ENCODE measurements at regions not wholly inside any gene's neighbourhood (a gene's known extent, or its start where the extent isn't known, plus 50 kb on each side); places are given as distances from the start of the nearest gene placed in this dataset.

DNA sequence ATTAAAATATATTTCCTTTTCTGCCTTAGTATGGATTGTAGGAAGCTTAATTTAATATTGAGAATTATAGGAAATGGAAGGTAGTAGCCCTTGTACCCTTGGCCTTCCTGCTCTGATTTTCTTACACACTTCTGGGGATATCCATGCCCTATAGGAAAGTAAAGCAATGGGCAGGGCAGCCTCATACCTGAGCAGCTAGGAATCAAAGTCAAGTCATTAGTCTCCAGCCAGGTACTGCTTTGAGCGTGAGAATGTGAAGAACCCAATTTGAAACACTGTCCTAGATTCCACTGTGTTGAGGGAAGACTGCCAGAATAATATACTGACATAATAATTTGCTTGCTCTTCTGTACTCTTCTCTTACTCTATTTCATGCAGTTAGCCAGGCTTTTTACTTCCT is 51.0 kb upstream of the L3MBTL3 start:
- H3K27ac ChIP-seq (ENCODE audit: insufficient read depth, low read length) = no peak overlapping the region
- POLR2A ChIA-PET (ENCODE audit: unreplicated experiment) = no interaction called here
- intact Hi-C loops (cut with micrococcal nuclease) (no loop called here), in situ Hi-C loops (cut with MboI; ENCODE audit: low sequenced_read_pairs) (no loop called here), dilution Hi-C loops (cut with HindIII; ENCODE audit: low sequenced_read_pairs, unreplicated experiment) (no loop called here)
- no peak overlapping the region for H2AK9ac ChIP-seq (replicated peaks; ENCODE audit: low read depth, low read length, poor library complexity)
- H3K4ac ChIP-seq (ENCODE audit: low read depth, low read length) = peak overlapping the region; percentile 59
- no peak overlapping the region for H2AFZ ChIP-seq (replicated peaks; ENCODE audit: low read length, poor library complexity)
- H3K4me2 ChIP-seq (ENCODE audit: low read depth, low read length) = peak overlapping the region; percentile 77
- peak overlapping the region; percentile 46; the same call in 1 of the 2 replicates for H4K91ac ChIP-seq (ENCODE audit: insufficient read depth, low read depth, low read length)
- H2BK120ac ChIP-seq (ENCODE audit: low read depth, low read length) = peak overlapping the region; percentile 85
- peak overlapping the region; percentile 57; the same call in 1 of the 3 replicates for H2BK15ac ChIP-seq (ENCODE audit: low read depth, low read length)
- CTCF ChIA-PET = interaction anchor here (1.0 to 1.4 kb wide), 2 partner anchors 14 to 17 kb away, joined by 3 to 6 read pairs; no protein-coding TSS in a partner anchor
- H2BK5ac ChIP-seq (ENCODE audit: low read depth, low read length, poor library complexity, severe bottlenecking) = peak overlapping the region; percentile 4
- no peaks in the 10 kb centered on the region for H3K36me3 ChIP-seq (ENCODE audit: control insufficient read depth, insufficient read depth, low read length)
- no peaks in the 10 kb centered on the region for H3K27me3 ChIP-seq (ENCODE audit: control insufficient read depth, insufficient read depth, low read length)
- no peaks in the 10 kb centered on the region for H4K20me1 ChIP-seq (ENCODE audit: insufficient read depth, low read length)
- H2AK5ac ChIP-seq (ENCODE audit: low read depth, low read length) = peak overlapping the region; percentile 13; the same call in 1 of the 2 replicates
- no peak overlapping the region for H3K56ac ChIP-seq (ENCODE audit: extremely low read depth, insufficient read depth, low read length)
- peak overlapping the region; percentile 83 for H3K14ac ChIP-seq (replicated peaks; ENCODE audit: low read depth, low read length)
- peak overlapping the region; percentile 36; the same call in 1 of the 2 replicates for H4K5ac ChIP-seq (ENCODE audit: low read depth, low read length)
- no TSS peak for BruUV-seq (replicated peaks)
- H3K23ac ChIP-seq (ENCODE audit: low read depth, low read length) = peak overlapping the region; percentile 88
- H2BK20ac ChIP-seq (ENCODE audit: low read depth, low read length) = peak overlapping the region; percentile 79
- H3K9me3 ChIP-seq (ENCODE audit: control insufficient read depth, insufficient read depth, low read length) = no peaks in the 10 kb centered on the region
- DNase-seq (no peak), ATAC-seq (ENCODE audit: low read depth) (no peak)
- H3K9ac ChIP-seq (ENCODE audit: low read depth, low read length) = 0 out of 2 replicates have a peak overlapping the region, but pooled peaks have one; percentile 16
- no CpG with 5 or more reads among the region's 1 CpG for WGBS, 2 experiments (ENCODE audit: extremely low coverage in 2 of 2, insufficient read length in 1 of 2)
- TF ChIP-seq NFE2L2 (IDR thresholded peaks at IDR 0.05; ENCODE audit: low read depth, low read length) (no peak), RCOR1 (IDR thresholded peaks at IDR 0.05; ENCODE audit: insufficient replicate concordance, low read length) (no peak), MAFK (IDR thresholded peaks at IDR 0.05; ENCODE audit: low read depth, low read length) (no peak), POLR2A (IDR thresholded peaks at IDR 0.05; ENCODE audit: low read depth, low read length) (no peak), RFX5 (IDR thresholded peaks at IDR 0.05; ENCODE audit: low read depth, low read length) (no peak), CEBPB (IDR thresholded peaks at IDR 0.05; ENCODE audit: low read depth, low read length) (no peak), RAD21 (IDR thresholded peaks at IDR 0.05; ENCODE audit: low read length) (no peak), FOS (IDR thresholded peaks at IDR 0.05; ENCODE audit: low read depth, low read length) (no peak), CHD1 (IDR thresholded peaks at IDR 0.05; ENCODE audit: low read depth, low read length) (no peak)
- TF ChIP-seq, protein P1, sequence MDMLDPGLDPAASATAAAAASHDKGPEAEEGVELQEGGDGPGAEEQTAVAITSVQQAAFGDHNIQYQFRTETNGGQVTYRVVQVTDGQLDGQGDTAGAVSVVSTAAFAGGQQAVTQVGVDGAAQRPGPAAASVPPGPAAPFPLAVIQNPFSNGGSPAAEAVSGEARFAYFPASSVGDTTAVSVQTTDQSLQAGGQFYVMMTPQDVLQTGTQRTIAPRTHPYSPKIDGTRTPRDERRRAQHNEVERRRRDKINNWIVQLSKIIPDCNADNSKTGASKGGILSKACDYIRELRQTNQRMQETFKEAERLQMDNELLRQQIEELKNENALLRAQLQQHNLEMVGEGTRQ (IDR thresholded peaks at IDR 0.05; ENCODE audit: low read depth, low read length) = no peak
- TF ChIP-seq, protein P2, sequence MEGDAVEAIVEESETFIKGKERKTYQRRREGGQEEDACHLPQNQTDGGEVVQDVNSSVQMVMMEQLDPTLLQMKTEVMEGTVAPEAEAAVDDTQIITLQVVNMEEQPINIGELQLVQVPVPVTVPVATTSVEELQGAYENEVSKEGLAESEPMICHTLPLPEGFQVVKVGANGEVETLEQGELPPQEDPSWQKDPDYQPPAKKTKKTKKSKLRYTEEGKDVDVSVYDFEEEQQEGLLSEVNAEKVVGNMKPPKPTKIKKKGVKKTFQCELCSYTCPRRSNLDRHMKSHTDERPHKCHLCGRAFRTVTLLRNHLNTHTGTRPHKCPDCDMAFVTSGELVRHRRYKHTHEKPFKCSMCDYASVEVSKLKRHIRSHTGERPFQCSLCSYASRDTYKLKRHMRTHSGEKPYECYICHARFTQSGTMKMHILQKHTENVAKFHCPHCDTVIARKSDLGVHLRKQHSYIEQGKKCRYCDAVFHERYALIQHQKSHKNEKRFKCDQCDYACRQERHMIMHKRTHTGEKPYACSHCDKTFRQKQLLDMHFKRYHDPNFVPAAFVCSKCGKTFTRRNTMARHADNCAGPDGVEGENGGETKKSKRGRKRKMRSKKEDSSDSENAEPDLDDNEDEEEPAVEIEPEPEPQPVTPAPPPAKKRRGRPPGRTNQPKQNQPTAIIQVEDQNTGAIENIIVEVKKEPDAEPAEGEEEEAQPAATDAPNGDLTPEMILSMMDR (conservative IDR thresholded peaks at IDR 0.05; ENCODE audit: low read depth, low read length) = no peak
- TF ChIP-seq, protein P3, sequence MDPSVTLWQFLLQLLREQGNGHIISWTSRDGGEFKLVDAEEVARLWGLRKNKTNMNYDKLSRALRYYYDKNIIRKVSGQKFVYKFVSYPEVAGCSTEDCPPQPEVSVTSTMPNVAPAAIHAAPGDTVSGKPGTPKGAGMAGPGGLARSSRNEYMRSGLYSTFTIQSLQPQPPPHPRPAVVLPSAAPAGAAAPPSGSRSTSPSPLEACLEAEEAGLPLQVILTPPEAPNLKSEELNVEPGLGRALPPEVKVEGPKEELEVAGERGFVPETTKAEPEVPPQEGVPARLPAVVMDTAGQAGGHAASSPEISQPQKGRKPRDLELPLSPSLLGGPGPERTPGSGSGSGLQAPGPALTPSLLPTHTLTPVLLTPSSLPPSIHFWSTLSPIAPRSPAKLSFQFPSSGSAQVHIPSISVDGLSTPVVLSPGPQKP (IDR thresholded peaks at IDR 0.05; ENCODE audit: borderline replicate concordance, low read depth, low read length) = no peak
- peaks cover 11% of the 10 kb centered on the region for H3K4me1 ChIP-seq (ENCODE audit: control insufficient read depth, insufficient read depth, low read length)
- H3K9me1 ChIP-seq (ENCODE audit: insufficient read depth, low read length) = peaks cover 10% of the 10 kb centered on the region; the same call in 1 of the 2 replicates
- H3K79me1 ChIP-seq (ENCODE audit: low read depth in 1 of 2, low read length in 2 of 2) = no peaks in the 10 kb centered on the region
- no peak overlapping the region for H3K4me3 ChIP-seq (ENCODE audit: insufficient read depth, low read depth, low read length)
- peak overlapping the region in 1 of 2 experiments; percentile 38; a peak in 2 of 4 replicates for H4K8ac ChIP-seq (ENCODE audit: low read depth in 2 of 2, low read length in 2 of 2)
- peak overlapping the region; percentile 72 for H3K18ac ChIP-seq (ENCODE audit: low read depth, low read length)

All from IMR-90 (cell line).